ENCODE measurements at regions not wholly inside any gene's neighbourhood (a gene's known extent, or its start where the extent isn't known, plus 50 kb on each side); places are given as distances from the start of the nearest gene placed in this dataset.

DNA sequence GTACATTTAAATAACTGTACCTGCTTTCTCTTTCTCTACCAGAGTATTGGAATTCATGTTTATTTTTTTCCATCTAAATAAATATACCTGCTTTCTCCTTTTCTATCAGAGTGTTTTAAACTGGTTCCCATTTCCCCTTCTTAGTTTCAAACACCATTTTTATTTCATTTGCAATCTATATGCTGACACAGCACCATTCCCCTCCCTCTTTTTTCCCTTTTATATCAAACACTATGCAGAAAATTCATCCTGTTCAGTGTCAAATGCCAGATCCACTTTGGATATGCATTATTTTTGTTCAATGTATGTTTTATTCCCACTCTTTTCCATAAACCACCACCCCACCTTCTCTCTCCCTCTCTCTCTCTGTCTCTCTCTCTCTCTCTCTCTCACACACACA lies 85.8 kb upstream of the ST6GALNAC5 start (continued):
- TF ChIP-seq, protein P1, sequence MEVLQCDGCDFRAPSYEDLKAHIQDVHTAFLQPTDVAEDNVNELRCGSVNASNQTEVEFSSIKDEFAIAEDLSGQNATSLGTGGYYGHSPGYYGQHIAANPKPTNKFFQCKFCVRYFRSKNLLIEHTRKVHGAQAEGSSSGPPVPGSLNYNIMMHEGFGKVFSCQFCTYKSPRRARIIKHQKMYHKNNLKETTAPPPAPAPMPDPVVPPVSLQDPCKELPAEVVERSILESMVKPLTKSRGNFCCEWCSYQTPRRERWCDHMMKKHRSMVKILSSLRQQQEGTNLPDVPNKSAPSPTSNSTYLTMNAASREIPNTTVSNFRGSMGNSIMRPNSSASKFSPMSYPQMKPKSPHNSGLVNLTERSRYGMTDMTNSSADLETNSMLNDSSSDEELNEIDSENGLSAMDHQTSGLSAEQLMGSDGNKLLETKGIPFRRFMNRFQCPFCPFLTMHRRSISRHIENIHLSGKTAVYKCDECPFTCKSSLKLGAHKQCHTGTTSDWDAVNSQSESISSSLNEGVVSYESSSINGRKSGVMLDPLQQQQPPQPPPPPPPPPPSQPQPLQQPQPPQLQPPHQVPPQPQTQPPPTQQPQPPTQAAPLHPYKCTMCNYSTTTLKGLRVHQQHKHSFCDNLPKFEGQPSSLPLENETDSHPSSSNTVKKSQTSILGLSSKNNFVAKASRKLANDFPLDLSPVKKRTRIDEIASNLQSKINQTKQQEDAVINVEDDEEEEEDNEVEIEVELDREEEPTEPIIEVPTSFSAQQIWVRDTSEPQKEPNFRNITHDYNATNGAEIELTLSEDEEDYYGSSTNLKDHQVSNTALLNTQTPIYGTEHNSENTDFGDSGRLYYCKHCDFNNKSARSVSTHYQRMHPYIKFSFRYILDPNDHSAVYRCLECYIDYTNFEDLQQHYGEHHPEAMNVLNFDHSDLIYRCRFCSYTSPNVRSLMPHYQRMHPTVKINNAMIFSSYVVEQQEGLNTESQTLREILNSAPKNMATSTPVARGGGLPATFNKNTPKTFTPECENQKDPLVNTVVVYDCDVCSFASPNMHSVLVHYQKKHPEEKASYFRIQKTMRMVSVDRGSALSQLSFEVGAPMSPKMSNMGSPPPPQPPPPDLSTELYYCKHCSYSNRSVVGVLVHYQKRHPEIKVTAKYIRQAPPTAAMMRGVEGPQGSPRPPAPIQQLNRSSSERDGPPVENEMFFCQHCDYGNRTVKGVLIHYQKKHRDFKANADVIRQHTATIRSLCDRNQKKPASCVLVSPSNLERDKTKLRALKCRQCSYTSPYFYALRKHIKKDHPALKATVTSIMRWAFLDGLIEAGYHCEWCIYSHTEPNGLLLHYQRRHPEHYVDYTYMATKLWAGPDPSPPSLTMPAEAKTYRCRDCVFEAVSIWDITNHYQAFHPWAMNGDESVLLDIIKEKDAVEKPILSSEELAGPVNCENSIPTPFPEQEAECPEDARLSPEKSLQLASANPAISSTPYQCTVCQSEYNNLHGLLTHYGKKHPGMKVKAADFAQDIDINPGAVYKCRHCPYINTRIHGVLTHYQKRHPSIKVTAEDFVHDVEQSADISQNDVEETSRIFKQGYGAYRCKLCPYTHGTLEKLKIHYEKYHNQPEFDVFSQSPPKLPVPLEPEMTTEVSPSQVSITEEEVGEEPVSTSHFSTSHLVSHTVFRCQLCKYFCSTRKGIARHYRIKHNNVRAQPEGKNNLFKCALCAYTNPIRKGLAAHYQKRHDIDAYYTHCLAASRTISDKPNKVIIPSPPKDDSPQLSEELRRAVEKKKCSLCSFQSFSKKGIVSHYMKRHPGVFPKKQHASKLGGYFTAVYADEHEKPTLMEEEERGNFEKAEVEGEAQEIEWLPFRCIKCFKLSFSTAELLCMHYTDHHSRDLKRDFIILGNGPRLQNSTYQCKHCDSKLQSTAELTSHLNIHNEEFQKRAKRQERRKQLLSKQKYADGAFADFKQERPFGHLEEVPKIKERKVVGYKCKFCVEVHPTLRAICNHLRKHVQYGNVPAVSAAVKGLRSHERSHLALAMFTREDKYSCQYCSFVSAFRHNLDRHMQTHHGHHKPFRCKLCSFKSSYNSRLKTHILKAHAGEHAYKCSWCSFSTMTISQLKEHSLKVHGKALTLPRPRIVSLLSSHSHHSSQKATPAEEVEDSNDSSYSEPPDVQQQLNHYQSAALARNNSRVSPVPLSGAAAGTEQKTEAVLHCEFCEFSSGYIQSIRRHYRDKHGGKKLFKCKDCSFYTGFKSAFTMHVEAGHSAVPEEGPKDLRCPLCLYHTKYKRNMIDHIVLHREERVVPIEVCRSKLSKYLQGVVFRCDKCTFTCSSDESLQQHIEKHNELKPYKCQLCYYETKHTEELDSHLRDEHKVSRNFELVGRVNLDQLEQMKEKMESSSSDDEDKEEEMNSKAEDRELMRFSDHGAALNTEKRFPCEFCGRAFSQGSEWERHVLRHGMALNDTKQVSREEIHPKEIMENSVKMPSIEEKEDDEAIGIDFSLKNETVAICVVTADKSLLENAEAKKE (CRISPR knock-in tag; IDR thresholded peaks at IDR 0.05), result no peak

DNA sequence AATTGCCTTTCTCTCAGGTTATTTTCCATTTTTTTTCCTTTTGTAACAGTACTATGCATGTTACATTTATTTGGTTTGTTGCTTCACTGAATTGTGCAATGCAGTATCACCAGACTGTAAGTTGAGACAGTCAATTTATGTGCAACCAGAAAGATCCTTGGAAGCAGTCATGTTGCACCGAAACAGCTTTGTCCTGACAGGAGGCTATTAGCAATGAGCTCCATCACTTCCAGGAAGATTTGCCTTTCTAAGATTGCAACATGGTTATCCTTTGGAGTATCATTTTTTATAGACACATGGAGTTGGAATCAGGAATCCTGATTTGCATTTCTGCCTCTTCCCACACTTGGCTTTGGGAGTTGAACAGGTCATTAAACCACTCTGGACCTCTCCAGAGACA lies 84.5 kb upstream of the ST6GALNAC5 start:
- H3K9me2 ChIP-seq (ENCODE audit: insufficient read depth), result peaks cover 3% of the 10 kb centered on the region; the same call in 1 of the 2 replicates
- H3K27ac Mint-ChIP-seq, result no peak overlapping the region
- H3K36me3 ChIP-seq (ENCODE audit: insufficient read depth), result no peaks in the 10 kb centered on the region
- H3K27me3 ChIP-seq (ENCODE audit: insufficient read depth), result no peaks in the 10 kb centered on the region
- H4K20me1 ChIP-seq (replicated peaks; ENCODE audit: insufficient read depth), result no peaks in the 10 kb centered on the region
- no peak overlapping the region for H3K4me2 ChIP-seq
- no peak overlapping the region for H2AFZ ChIP-seq
- ATAC-seq (no peak), DNase-seq (ENCODE audit: low spot score) (no peak)
- no peak overlapping the region for H3K4me3 Mint-ChIP-seq
- peaks cover 9% of the 10 kb centered on the region; the same call in 2 of the 3 replicates for H3K9me3 Mint-ChIP-seq
- no peaks in the 10 kb centered on the region for H3F3A ChIP-seq (replicated peaks; ENCODE audit: low read depth)
- H3K4me1 Mint-ChIP-seq, result peaks cover 15% of the 10 kb centered on the region
- no peak overlapping the region for H3K27ac ChIP-seq (ENCODE audit: low read depth)
- H3K36me3 Mint-ChIP-seq (ENCODE audit: low read depth), result no peaks in the 10 kb centered on the region
- H3K27me3 Mint-ChIP-seq (ENCODE audit: insufficient read depth, low read depth, poor library complexity), result peaks cover 3% of the 10 kb centered on the region
- no peaks in the 10 kb centered on the region for H3K79me2 ChIP-seq (replicated peaks; ENCODE audit: insufficient read depth)
- H3K4me1 ChIP-seq (ENCODE audit: insufficient read depth), result peaks cover 16% of the 10 kb centered on the region; the same call in 1 of the 2 replicates
- H3K4me3 ChIP-seq, result no peak overlapping the region
- TF ChIP-seq ZNF114 (CRISPR knock-in tag; IDR thresholded peaks at IDR 0.05), result no peak
- TF ChIP-seq POLR2AphosphoS5 (IDR thresholded peaks at IDR 0.05; ENCODE audit: low read depth), result no peak
- TF ChIP-seq, protein P2, sequence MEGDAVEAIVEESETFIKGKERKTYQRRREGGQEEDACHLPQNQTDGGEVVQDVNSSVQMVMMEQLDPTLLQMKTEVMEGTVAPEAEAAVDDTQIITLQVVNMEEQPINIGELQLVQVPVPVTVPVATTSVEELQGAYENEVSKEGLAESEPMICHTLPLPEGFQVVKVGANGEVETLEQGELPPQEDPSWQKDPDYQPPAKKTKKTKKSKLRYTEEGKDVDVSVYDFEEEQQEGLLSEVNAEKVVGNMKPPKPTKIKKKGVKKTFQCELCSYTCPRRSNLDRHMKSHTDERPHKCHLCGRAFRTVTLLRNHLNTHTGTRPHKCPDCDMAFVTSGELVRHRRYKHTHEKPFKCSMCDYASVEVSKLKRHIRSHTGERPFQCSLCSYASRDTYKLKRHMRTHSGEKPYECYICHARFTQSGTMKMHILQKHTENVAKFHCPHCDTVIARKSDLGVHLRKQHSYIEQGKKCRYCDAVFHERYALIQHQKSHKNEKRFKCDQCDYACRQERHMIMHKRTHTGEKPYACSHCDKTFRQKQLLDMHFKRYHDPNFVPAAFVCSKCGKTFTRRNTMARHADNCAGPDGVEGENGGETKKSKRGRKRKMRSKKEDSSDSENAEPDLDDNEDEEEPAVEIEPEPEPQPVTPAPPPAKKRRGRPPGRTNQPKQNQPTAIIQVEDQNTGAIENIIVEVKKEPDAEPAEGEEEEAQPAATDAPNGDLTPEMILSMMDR (conservative IDR thresholded peaks at IDR 0.05; ENCODE audit: low read depth in 2 of 2), result no peak
- TF ChIP-seq JUNB (IDR thresholded peaks at IDR 0.05; ENCODE audit: unreplicated experiment), result no peak
- TF ChIP-seq, protein P3, sequence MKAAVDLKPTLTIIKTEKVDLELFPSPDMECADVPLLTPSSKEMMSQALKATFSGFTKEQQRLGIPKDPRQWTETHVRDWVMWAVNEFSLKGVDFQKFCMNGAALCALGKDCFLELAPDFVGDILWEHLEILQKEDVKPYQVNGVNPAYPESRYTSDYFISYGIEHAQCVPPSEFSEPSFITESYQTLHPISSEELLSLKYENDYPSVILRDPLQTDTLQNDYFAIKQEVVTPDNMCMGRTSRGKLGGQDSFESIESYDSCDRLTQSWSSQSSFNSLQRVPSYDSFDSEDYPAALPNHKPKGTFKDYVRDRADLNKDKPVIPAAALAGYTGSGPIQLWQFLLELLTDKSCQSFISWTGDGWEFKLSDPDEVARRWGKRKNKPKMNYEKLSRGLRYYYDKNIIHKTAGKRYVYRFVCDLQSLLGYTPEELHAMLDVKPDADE (IDR thresholded peaks at IDR 0.05), result no peak
- TF ChIP-seq ZNF331 (CRISPR knock-in tag; IDR thresholded peaks at IDR 0.05; ENCODE audit: low read depth), result no peak
- TF ChIP-seq NANOG (IDR thresholded peaks at IDR 0.05; ENCODE audit: borderline replicate concordance), result no peak
- no peak for TF ChIP-seq STAT1 (IDR thresholded peaks at IDR 0.05; ENCODE audit: unreplicated experiment)
- TF ChIP-seq, protein P4, sequence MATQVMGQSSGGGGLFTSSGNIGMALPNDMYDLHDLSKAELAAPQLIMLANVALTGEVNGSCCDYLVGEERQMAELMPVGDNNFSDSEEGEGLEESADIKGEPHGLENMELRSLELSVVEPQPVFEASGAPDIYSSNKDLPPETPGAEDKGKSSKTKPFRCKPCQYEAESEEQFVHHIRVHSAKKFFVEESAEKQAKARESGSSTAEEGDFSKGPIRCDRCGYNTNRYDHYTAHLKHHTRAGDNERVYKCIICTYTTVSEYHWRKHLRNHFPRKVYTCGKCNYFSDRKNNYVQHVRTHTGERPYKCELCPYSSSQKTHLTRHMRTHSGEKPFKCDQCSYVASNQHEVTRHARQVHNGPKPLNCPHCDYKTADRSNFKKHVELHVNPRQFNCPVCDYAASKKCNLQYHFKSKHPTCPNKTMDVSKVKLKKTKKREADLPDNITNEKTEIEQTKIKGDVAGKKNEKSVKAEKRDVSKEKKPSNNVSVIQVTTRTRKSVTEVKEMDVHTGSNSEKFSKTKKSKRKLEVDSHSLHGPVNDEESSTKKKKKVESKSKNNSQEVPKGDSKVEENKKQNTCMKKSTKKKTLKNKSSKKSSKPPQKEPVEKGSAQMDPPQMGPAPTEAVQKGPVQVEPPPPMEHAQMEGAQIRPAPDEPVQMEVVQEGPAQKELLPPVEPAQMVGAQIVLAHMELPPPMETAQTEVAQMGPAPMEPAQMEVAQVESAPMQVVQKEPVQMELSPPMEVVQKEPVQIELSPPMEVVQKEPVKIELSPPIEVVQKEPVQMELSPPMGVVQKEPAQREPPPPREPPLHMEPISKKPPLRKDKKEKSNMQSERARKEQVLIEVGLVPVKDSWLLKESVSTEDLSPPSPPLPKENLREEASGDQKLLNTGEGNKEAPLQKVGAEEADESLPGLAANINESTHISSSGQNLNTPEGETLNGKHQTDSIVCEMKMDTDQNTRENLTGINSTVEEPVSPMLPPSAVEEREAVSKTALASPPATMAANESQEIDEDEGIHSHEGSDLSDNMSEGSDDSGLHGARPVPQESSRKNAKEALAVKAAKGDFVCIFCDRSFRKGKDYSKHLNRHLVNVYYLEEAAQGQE (IDR thresholded peaks at IDR 0.05; ENCODE audit: unreplicated experiment), result no peak
- TF ChIP-seq EZH2phosphoT487 (IDR thresholded peaks at IDR 0.05; ENCODE audit: unreplicated experiment), result no peak
- no peak for TF ChIP-seq CREB1 (CRISPR knock-in tag; IDR thresholded peaks at IDR 0.05; ENCODE audit: low read depth)
